ENCODE measurements at regions not wholly inside any gene's neighbourhood (a gene's known extent, or its start where the extent isn't known, plus 50 kb on each side); places are given as distances from the start of the nearest gene placed in this dataset.

DNA sequence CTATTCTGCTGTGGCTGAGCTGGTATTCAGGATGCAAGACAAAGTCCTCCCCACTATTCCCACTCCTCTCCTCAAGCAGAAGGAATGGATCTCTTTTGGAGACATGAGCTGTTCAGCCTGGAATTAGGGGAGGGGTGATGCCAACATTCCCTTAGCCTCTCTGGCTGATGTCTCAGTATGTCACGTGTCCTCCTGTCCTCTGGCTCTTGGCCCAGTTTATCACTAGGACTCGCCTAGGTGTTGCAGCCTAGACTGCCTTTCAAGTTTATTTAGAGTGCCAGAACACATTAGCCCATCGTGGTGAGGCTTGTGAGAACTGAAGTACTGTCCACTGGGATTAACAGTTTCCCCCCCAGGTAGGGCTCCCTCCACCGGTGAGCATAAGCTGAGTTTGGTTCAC, 239.9 kb upstream of the MIS18BP1 start:
- Mint-ChIP-seq H3K27me3 (no peaks in the 10 kb centered on the region), H3K36me3 (no peaks in the 10 kb centered on the region), H3K4me1 (no peaks in the 10 kb centered on the region), H3K4me3 (no peak overlapping the region), H3K27ac (no peak overlapping the region), H3K9me3 (ENCODE audit: low read depth) (peaks cover 2% of the 10 kb centered on the region)
- DNase-seq (no peak), ATAC-seq (no peak)
- CTCF ChIA-PET = no interaction called here

DNA sequence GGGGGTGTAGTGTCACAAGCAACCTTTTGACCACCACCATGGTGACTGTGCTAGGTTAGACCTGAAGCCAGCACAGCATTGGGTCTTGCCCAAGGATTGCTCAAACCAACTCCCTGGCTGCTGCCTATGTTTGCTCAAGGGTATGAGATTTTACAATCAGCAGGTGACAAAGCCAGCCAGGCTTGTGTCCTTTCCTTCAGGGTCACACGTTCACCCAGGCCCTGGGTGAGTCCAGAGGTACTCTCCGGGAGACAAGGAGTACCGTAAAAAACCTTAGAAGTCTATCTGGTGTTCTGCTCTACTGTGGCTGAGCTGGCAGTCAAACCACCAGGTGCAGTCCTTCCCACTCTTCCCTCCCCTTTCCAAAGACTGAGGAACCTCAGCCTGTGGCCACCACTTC, 238.9 kb upstream of the MIS18BP1 start:
- Mint-ChIP-seq H3K4me3 (no peak overlapping the region), H3K36me3 (no peaks in the 10 kb centered on the region), H3K9me3 (ENCODE audit: low read depth) (peaks cover 2% of the 10 kb centered on the region), H3K27me3 (no peaks in the 10 kb centered on the region), H3K27ac (no peak overlapping the region), H3K4me1 (no peaks in the 10 kb centered on the region)
- DNase-seq (no peak), ATAC-seq (no peak)
- CTCF ChIA-PET = no interaction called here

DNA sequence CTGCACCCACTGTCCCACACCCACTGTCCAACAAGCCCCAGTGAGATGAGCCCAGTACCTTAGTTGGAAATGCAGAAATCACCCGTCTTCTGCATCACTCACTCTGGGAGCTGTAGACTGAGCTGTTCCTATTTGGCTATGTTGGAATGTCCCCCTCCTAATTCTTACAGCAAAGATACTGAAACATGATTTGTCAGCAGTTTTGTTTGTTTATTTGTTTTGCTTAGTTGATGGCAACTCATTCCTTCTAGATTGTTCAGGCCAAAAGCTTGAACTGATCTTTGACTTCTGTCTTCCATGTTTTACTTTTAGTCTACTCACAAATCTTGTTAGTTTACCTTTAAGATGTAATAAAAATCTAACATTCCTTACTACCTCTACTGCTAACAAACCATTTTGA, 233.6 kb upstream of the MIS18BP1 start:
- CTCF ChIA-PET = no interaction called here
- H3K36me3 Mint-ChIP-seq = no peaks in the 10 kb centered on the region

DNA sequence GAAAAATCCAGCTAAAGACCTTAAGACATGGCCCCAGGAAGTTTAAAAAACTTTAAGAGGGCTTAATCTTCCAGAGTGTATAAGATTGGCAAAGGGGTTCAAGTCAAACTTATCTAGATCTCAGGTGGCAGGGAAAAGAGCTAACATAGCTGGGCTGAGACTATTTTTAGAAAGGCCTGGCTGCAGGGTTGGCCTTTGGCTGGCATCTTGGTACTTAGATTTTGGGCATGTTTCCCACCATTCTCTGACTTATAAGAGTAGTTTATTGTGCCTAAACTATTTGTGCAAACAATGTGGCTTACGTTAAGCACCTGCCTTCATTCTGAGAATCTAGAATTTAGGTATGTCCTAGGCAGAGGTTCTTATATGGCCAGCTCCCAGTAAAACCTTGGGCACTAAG, 214.0 kb upstream of the MIS18BP1 start:
- DNase-seq (no peak), ATAC-seq (no peak)
- Mint-ChIP-seq H3K27ac (no peak overlapping the region), H3K9me3 (ENCODE audit: low read depth) (no peaks in the 10 kb centered on the region), H3K4me1 (no peaks in the 10 kb centered on the region), H3K4me3 (no peak overlapping the region), H3K36me3 (no peaks in the 10 kb centered on the region), H3K27me3 (no peaks in the 10 kb centered on the region)
- CTCF ChIA-PET = no interaction called here

More for the DNA sequence above, 233.6 kb upstream of the MIS18BP1 start:
- ATAC-seq (no peak), DNase-seq (no peak)
- Mint-ChIP-seq H3K4me1 (no peaks in the 10 kb centered on the region), H3K27me3 (no peaks in the 10 kb centered on the region), H3K27ac (no peak overlapping the region), H3K4me3 (no peak overlapping the region), H3K9me3 (ENCODE audit: low read depth) (peaks cover 12% of the 10 kb centered on the region)

DNA sequence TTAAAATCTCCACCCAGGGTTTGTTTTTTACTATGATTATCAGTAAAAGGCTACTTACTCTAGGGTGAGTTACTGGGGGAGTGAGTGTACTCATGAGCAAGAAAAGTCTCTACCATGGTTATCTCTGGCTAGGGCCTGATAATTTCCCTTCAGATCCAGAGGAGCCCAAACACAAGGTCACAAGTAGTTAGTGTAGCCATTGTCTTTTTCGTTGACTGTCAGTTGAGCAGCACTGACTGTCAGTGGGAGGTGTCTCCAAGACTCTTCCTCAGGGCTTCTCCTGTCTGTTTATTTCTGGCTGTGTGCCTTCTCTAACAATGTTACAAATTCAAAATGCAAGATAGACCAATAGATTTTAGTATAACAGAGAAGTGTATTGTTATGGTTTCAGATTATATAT, 181.2 kb upstream of the MIS18BP1 start:
- Mint-ChIP-seq H3K9me3 (ENCODE audit: low read depth) (no peaks in the 10 kb centered on the region), H3K36me3 (no peaks in the 10 kb centered on the region), H3K27me3 (no peaks in the 10 kb centered on the region), H3K4me3 (no peak overlapping the region), H3K4me1 (no peaks in the 10 kb centered on the region), H3K27ac (no peak overlapping the region)
- DNase-seq = no peak
- no peak for ATAC-seq
- CTCF ChIA-PET = no interaction called here

DNA sequence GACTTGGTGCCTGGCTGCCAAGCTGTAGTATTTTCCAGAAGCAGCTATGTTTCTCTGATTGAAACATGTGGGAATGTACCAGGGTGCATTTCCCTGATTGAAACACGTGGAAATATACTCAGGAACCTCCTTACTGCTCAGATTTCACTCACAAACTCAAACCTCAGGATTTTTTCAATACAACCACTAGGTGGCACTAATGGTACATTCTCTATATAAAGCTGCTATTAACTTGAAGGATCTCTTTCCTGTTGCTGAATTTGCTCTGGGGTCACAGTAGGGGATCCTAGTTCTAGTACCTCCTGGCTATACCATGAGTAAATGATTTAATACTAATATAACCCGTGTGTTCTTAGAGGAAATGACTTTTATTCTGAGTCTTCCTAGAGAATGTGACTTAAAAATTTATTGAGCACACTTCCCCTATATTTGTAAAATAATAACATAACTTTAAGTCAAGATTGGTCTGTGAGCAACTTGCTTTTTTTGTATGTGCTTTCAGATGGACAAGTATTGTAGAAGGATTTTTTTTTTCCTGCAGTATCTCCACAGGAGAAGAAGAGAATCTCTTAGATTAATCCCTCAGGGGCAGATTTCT, 173.8 kb upstream of the MIS18BP1 start:
- CTCF ChIA-PET = interaction anchor here (0.6 to 1.4 kb wide), 2 partner anchors 9 to 101 kb away, joined by 3 read pairs; no protein-coding TSS in a partner anchor
- no peak overlapping the region for H3K27ac Mint-ChIP-seq
- no peaks in the 10 kb centered on the region for H3K36me3 Mint-ChIP-seq
- no peak overlapping the region for H3K4me3 Mint-ChIP-seq
- H3K27me3 Mint-ChIP-seq = no peaks in the 10 kb centered on the region
- DNase-seq (no peak), ATAC-seq (no peak)
- H3K9me3 Mint-ChIP-seq (ENCODE audit: low read depth) = peaks cover 2% of the 10 kb centered on the region
- no peaks in the 10 kb centered on the region for H3K4me1 Mint-ChIP-seq

DNA sequence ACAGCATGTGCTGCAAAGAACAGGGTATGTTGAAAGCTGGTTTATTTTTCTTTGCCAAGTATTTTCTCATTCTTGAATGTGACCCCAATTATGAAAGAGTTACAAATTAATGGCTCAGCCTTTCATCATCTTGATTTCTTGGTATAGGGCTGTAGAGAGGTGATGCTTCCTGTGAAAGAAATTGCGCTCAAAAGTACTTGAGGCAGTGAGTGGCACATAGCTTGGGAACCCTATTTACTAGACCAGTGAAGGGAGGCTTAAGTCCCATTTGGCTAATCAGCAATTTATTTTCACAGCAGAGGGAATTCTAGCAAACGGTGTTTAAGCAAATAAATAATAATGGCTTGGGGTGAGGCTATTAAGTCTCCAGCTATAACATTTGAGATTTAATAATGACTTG, 153.9 kb upstream of the MIS18BP1 start:
- no peak for DNase-seq
- Mint-ChIP-seq H3K4me1 (no peaks in the 10 kb centered on the region), H3K9me3 (ENCODE audit: low read depth) (peaks cover 3% of the 10 kb centered on the region), H3K27me3 (no peaks in the 10 kb centered on the region), H3K36me3 (no peaks in the 10 kb centered on the region), H3K4me3 (no peak overlapping the region), H3K27ac (no peak overlapping the region)
- no peak for ATAC-seq
- CTCF ChIA-PET = no interaction called here

DNA sequence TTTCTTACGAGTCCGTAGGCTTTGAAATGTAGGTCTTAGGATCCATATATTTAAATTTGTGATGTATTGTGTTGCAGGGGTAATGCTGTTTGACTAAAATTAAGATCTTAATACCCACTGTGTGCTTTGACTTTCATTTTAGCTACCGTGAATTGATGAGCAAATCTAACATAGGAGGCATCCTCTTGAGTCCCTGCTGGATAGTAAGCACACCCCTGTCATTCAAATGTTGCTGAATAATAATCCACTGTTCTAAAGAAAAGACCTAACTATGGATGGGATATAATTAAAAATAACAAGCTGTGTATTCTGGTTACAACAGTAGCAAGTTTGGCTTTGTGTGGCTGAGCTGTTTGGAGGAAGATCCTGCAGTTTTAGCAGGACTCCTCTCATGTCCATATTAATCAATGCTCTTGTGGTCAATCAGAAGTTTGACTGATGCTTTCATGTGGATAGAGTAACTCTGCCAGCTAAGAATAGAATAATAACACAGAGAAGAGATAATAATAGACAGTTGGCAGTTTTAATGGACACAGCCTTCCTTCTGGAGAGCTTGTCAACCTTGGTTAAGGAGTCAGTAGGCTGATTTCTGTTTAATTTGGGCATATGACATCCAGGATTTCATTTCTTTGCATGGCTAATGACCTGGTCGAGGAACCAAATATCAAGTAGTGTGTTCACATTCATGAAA, 148.1 kb upstream of the MIS18BP1 start:
- CTCF ChIA-PET = no interaction called here
- no peaks in the 10 kb centered on the region for H3K27me3 Mint-ChIP-seq
- DNase-seq = no peak
- no peaks in the 10 kb centered on the region for H3K4me1 Mint-ChIP-seq
- no peak overlapping the region for H3K4me3 Mint-ChIP-seq
- ATAC-seq = no peak
- no peaks in the 10 kb centered on the region for H3K9me3 Mint-ChIP-seq (ENCODE audit: low read depth)
- no peak overlapping the region for H3K27ac Mint-ChIP-seq
- H3K36me3 Mint-ChIP-seq = no peaks in the 10 kb centered on the region

DNA sequence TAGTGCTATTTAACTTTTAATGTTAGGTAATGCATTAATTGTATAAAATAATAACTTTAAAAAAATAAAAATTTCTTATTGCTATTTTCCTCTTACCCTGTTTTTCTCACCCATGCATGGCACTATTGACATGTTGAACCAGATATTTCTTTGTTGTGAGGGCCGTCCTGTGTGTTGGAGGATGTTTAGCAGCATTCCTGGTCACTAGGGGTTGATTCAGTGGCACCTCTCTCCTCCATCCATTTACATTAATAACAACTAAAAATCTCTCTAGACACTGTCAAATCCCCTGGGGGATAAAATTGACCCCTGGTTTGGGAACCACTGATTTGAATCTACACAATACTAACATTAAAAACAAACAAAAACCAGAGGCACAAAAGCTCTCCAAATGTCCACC, 147.5 kb upstream of the MIS18BP1 start:
- H3K27ac Mint-ChIP-seq = no peak overlapping the region
- ATAC-seq (no peak), DNase-seq (no peak)
- H3K9me3 Mint-ChIP-seq (ENCODE audit: low read depth) = no peaks in the 10 kb centered on the region
- no peak overlapping the region for H3K4me3 Mint-ChIP-seq
- CTCF ChIA-PET = no interaction called here
- no peaks in the 10 kb centered on the region for H3K4me1 Mint-ChIP-seq
- H3K36me3 Mint-ChIP-seq = no peaks in the 10 kb centered on the region
- no peaks in the 10 kb centered on the region for H3K27me3 Mint-ChIP-seq

DNA sequence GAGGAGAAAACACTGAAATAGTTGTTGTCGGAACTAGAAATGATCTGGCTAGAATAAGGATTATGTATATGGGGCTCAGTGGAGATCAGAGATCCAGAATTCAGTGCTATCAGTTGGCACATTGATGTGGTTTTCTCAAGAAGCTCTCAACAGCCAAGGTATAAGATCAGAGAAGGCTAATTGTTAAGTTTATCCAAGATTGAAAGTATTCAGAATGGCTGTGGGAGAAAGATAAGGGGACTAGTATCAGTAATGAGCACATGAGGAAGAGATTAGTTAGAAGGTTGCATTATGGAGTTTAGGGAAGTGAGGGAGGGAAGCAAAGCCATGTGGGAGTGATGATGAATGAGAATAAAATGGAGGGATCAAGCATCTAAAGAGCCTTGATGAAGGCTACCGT, 128.1 kb upstream of the MIS18BP1 start:
- H3K36me3 Mint-ChIP-seq = no peaks in the 10 kb centered on the region
- DNase-seq (no peak), ATAC-seq (no peak)
- no peaks in the 10 kb centered on the region for H3K4me1 Mint-ChIP-seq
- H3K27ac Mint-ChIP-seq = no peak overlapping the region
- H3K27me3 Mint-ChIP-seq = no peaks in the 10 kb centered on the region
- CTCF ChIA-PET = no interaction called here
- no peaks in the 10 kb centered on the region for H3K9me3 Mint-ChIP-seq (ENCODE audit: low read depth)
- no peak overlapping the region for H3K4me3 Mint-ChIP-seq

DNA sequence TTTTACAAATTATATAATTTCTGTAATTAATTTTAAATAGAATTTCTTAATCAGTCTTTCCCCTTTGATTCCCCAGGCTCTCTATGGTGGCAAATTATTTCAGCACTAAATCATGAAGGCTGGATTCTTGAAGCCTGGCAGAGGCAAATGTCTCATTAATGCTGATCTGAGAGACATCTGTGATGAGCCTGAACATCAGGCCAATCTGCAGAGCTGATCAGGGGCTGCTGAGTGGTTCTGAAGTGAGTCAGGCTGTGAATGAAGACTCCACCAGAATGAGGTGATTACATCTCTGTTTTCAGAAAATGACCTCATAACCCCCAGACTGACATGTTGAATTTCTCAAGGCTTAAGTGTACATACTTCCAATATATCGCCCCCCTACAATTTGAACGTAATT, 124.2 kb upstream of the MIS18BP1 start:
- DNase-seq (no peak), ATAC-seq (no peak)
- Mint-ChIP-seq H3K4me1 (no peaks in the 10 kb centered on the region), H3K27ac (no peak overlapping the region), H3K9me3 (ENCODE audit: low read depth) (no peaks in the 10 kb centered on the region), H3K36me3 (no peaks in the 10 kb centered on the region), H3K27me3 (no peaks in the 10 kb centered on the region), H3K4me3 (no peak overlapping the region)
- CTCF ChIA-PET = no interaction called here

DNA sequence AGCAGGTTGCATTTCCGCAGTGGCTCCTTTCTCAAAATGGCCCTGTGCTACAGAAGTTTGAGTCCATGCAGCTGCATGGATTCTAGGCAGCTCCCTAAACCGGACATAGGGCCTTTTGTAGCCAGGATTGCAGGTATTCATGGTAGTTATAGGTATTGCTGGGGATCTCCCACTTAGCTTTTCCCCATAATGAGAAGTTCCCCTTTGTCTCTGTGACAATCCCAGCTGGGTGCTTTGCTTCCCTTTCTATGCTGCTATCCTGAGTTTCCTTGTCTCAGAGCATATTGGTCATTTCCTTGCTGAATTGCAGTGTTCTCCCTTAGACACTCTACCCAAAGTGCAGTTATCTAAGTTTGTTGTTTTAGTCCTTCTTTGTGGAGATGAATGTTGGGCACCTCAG, 120.9 kb upstream of the MIS18BP1 start:
- H3K4me1 Mint-ChIP-seq = no peaks in the 10 kb centered on the region
- ATAC-seq (no peak), DNase-seq (no peak)
- peaks cover 4% of the 10 kb centered on the region for H3K27me3 Mint-ChIP-seq
- no peaks in the 10 kb centered on the region for H3K9me3 Mint-ChIP-seq (ENCODE audit: low read depth)
- H3K36me3 Mint-ChIP-seq = no peaks in the 10 kb centered on the region
- H3K27ac Mint-ChIP-seq = no peak overlapping the region
- CTCF ChIA-PET = no interaction called here
- no peak overlapping the region for H3K4me3 Mint-ChIP-seq

DNA sequence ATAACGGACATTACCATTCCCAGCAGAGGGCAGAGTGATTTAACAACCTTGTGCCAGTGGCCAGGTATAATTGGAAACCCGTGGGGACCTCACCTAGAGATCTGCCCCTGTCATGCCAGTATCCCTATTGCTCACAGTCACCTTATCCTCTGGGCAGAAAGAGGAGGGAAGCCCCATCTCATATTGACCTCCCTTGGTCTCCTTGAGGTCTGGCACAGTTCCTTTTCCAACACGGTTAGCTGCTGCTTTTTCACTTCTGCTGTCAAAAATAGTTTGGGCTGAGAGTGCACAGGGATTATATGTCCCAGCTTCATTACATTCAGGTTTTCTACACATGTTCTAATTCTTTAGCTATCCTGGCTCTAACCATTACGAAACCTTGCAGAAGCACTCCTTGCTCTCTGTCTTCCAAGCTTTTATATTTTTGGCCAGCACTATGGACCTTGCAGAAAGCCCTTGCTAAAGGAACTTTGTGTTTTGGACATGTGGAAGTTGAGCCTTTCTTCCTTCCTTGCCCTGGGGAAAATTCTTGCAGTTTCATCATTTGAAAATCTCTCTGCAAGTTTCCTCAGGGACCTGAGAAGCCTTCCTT, 111.7 kb upstream of the MIS18BP1 start:
- Mint-ChIP-seq H3K4me3 (no peak overlapping the region), H3K4me1 (no peaks in the 10 kb centered on the region), H3K27ac (no peak overlapping the region), H3K9me3 (ENCODE audit: low read depth) (no peaks in the 10 kb centered on the region), H3K36me3 (no peaks in the 10 kb centered on the region), H3K27me3 (no peaks in the 10 kb centered on the region)
- CTCF ChIA-PET = no interaction called here
- ATAC-seq (no peak), DNase-seq (no peak)

DNA sequence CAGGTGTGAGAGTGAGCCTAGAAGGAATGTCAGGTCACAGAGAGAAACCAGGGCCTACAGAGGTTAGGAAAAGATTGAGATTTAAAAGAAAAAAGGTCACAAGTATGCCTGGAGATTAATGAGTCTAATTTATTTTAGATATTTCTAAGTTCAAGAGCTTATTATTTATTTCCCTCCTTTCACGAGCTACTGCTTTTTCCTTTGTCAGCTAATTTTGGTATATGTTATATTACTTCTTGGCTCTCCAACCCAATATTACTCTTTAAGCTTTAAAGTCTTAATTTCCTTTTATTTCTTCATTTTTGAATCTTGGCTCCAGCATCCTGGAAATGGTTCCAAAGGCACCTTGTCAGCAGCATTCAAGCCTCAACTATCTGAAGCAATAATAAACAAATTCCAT, 109.5 kb upstream of the MIS18BP1 start:
- no peaks in the 10 kb centered on the region for H3K4me1 Mint-ChIP-seq
- DNase-seq (no peak), ATAC-seq (no peak)
- no peak overlapping the region for H3K27ac Mint-ChIP-seq
- H3K4me3 Mint-ChIP-seq = no peak overlapping the region
- no peaks in the 10 kb centered on the region for H3K27me3 Mint-ChIP-seq
- CTCF ChIA-PET = no interaction called here
- no peaks in the 10 kb centered on the region for H3K36me3 Mint-ChIP-seq
- H3K9me3 Mint-ChIP-seq (ENCODE audit: low read depth) = no peaks in the 10 kb centered on the region

Measured in activated CD8-positive, alpha-beta memory T cell treated with anti-CD3 and anti-CD28 coated beads, Interleukin-2, amount 10 ng/mL, durations not matched to agents 7 days and 5 days (primary cell).